Keratinocyte (primary cell): ENCODE measurements at regions not wholly inside any gene's neighbourhood (a gene's known extent, or its start where the extent isn't known, plus 50 kb on each side); places are given as distances from the start of the nearest gene placed in this dataset.

Experiments used
- DNase-seq: peaks from one replicate; pipeline ENCODE4 v3.0.0-alpha.2; 2011; ENCODE audit warnings: low read depth, missing footprints, low spot score
- FAIRE-seq: peaks from 2 replicates; lab custom pipeline; 2011; peaks lifted over from hg19 to GRCh38; lab: Jason Lieb, UNC
- H2AFZ ChIP-seq: 2 replicates; pipeline ENCODE4 v1.6.0; 2012; ENCODE audit warnings: low read length, control low read depth, inconsistent platforms; ENCODE audit not compliant: control insufficient read depth
- H3K27ac ChIP-seq: 2 replicates; pipeline ENCODE4 v1.5.1; 2011; ENCODE audit warnings: low read length; ENCODE audit not compliant: control insufficient read depth, insufficient read depth
- H3K27me3 ChIP-seq: 3 replicates; pipeline ENCODE4 v1.6.0; 2011; ENCODE audit warnings: low read length; ENCODE audit not compliant: control insufficient read depth, insufficient read depth; ENCODE audit errors: extremely low read depth
- H3K36me3 ChIP-seq, 2 experiments: 2 replicates in 1 of 2; 3 replicates in 1 of 2; pipeline ENCODE4 v1.5.1; 2011; ENCODE audit warnings: low read length in 2 of 2, mild to moderate bottlenecking in 1 of 2; ENCODE audit not compliant: control insufficient read depth in 2 of 2, insufficient read depth in 2 of 2; ENCODE audit errors: extremely low read depth in 1 of 2
- H3K4me1 ChIP-seq: 3 replicates; pipeline ENCODE4 v1.5.1; 2011; ENCODE audit warnings: low read length; ENCODE audit not compliant: control insufficient read depth, insufficient read depth; ENCODE audit errors: extremely low read depth
- H3K4me2 ChIP-seq: 3 replicates; pipeline ENCODE4 v1.6.0; 2011; ENCODE audit warnings: low read depth, low read length; ENCODE audit not compliant: control insufficient read depth, insufficient read depth; ENCODE audit errors: extremely low read depth
- H3K4me3 ChIP-seq, 3 experiments: fragments of 200-600 bp in 1 of 3; sonication (generic) in 1 of 3; 2 replicates in 2 of 3; 3 replicates in 1 of 3; pipeline ENCODE4 v1.5.1; 2011 to 2016; ENCODE audit warnings: low read length in 3 of 3, mild to moderate bottlenecking in 3 of 3, control low read depth in 2 of 3, inconsistent platforms in 1 of 3, low read depth in 1 of 3, mixed read lengths in 1 of 3, mixed run types in 1 of 3, moderate library complexity in 1 of 3; ENCODE audit not compliant: control insufficient read depth in 2 of 3, insufficient read depth in 2 of 3; ENCODE audit errors: extremely low read depth in 1 of 3
- H3K79me2 ChIP-seq: 2 replicates; pipeline ENCODE4 v1.6.0; 2012; ENCODE audit warnings: low read length; ENCODE audit not compliant: control insufficient read depth, insufficient read depth
- H3K9ac ChIP-seq: 3 replicates; pipeline ENCODE4 v1.6.0; 2011; ENCODE audit warnings: low read length; ENCODE audit not compliant: control insufficient read depth, insufficient read depth; ENCODE audit errors: extremely low read depth
- H3K9me1 ChIP-seq: 3 replicates; pipeline ENCODE4 v1.6.0; 2011; ENCODE audit warnings: low read length; ENCODE audit not compliant: control insufficient read depth, insufficient read depth; ENCODE audit errors: extremely low read depth
- H3K9me3 ChIP-seq: 2 replicates; pipeline ENCODE4 v1.5.1; 2012; ENCODE audit warnings: low read depth, low read length; ENCODE audit not compliant: control insufficient read depth
- H4K20me1 ChIP-seq: 3 replicates; pipeline ENCODE4 v1.6.0; 2011; ENCODE audit warnings: low read length; ENCODE audit not compliant: control insufficient read depth, insufficient read depth; ENCODE audit errors: extremely low read depth
- CTCF ChIP-seq, 3 experiments: IDR thresholded peaks in 1 of 3; conservative IDR thresholded peaks in 1 of 3; optimal IDR thresholded peaks in 1 of 3; 2 replicates in 2 of 3; 3 replicates in 1 of 3; pipeline versions ENCODE3 to v1.5.1; 2011; ENCODE audit warnings: low read length in 3 of 3, mild to moderate bottlenecking in 3 of 3, moderate library complexity in 2 of 3, control low read depth in 1 of 3, inconsistent platforms in 1 of 3; ENCODE audit not compliant: insufficient read depth in 2 of 3; ENCODE audit errors: extremely low read depth in 1 of 3
- EZH2 ChIP-seq: IDR thresholded peaks from one replicate; pipeline ENCODE4 v1.6.1; 2012; ENCODE audit warnings: inconsistent platforms, mild to moderate bottlenecking, low read length, moderate library complexity
- dilution Hi-C: fragments of 300-500 bp; cut with MboI; formaldehyde crosslinking; loops from one replicate; pipeline ENCODE4 v1.7.0; 2020; ENCODE audit warnings: low sequenced_read_pairs; ENCODE audit not compliant: extremely low pct_ligation_motif_present

GRCh38 chr2:219706823-219707281 is 79.4 kb downstream of the SLC4A3 start:
- H2AFZ ChIP-seq, result no peak overlapping the region
- no peak overlapping the region for H3K4me3 ChIP-seq
- H3K4me1 ChIP-seq, result peaks cover 18% of the 10 kb centered on the region
- dilution Hi-C loops, result no loop called here
- DNase-seq, result no peak
- H3K27me3 ChIP-seq, result no peaks in the 10 kb centered on the region
- TF ChIP-seq EZH2, result no peak
- no peak for TF ChIP-seq CTCF (optimal IDR thresholded peaks at IDR 0.05 in 1 of 3, IDR thresholded peaks at IDR 0.05 in 1 of 3, conservative IDR thresholded peaks at IDR 0.05 in 1 of 3; ENCODE audit: extremely low read depth in 1 of 3, insufficient read depth in 2 of 3, low read length in 3 of 3)
- H3K36me3 ChIP-seq, result no peaks in the 10 kb centered on the region
- H3K9me3 ChIP-seq, result no peaks in the 10 kb centered on the region
- H3K9ac ChIP-seq, result no peak overlapping the region
- no peak for FAIRE-seq
- H3K9me1 ChIP-seq, result no peaks in the 10 kb centered on the region
- no peak overlapping the region for H3K27ac ChIP-seq
- H3K4me2 ChIP-seq, result no peak overlapping the region
- no peaks in the 10 kb centered on the region for H3K79me2 ChIP-seq
- H4K20me1 ChIP-seq, result no peaks in the 10 kb centered on the region

- TF ChIP-seq CTCF (optimal IDR thresholded peaks at IDR 0.05 in 1 of 3, IDR thresholded peaks at IDR 0.05 in 1 of 3, conservative IDR thresholded peaks at IDR 0.05 in 1 of 3; ENCODE audit: extremely low read depth in 1 of 3, insufficient read depth in 2 of 3, low read length in 3 of 3) (no peak), EZH2 (no peak)
- H4K20me1 ChIP-seq, result no peaks in the 10 kb centered on the region
- H3K36me3 ChIP-seq, result no peaks in the 10 kb centered on the region
- H3K9me1 ChIP-seq, result no peaks in the 10 kb centered on the region
- dilution Hi-C loops, result no loop called here
- FAIRE-seq (no peak), DNase-seq (no peak)
- no peak overlapping the region for H3K9ac ChIP-seq
- H3K4me1 ChIP-seq, result peaks cover 10% of the 10 kb centered on the region
- no peak overlapping the region for H2AFZ ChIP-seq
- H3K27me3 ChIP-seq, result no peaks in the 10 kb centered on the region
- H3K4me3 ChIP-seq, result no peak overlapping the region
- no peaks in the 10 kb centered on the region for H3K9me3 ChIP-seq
- H3K4me2 ChIP-seq, result no peak overlapping the region
- H3K79me2 ChIP-seq, result no peaks in the 10 kb centered on the region
- H3K27ac ChIP-seq, result no peak overlapping the region
These were observed 80.3 kb downstream of the SLC4A3 start for GRCh38 chr2:219707496-219708285.
